Endodermal cell (in vitro differentiated cells): ENCODE measurements at regions not wholly inside any gene's neighbourhood (a gene's known extent, or its start where the extent isn't known, plus 50 kb on each side); places are given as distances from the start of the nearest gene placed in this dataset.

ENCODE experiments used
- DNase-seq: peaks from one replicate; pipeline ENCODE4 v3.0.0-alpha.2; 2017
- H3K27ac ChIP-seq: 2 replicates; pipeline ENCODE4 v1.5.1; 2013; ENCODE audit warnings: mild to moderate bottlenecking, low read depth, low read length, moderate library complexity
- H3K27me3 ChIP-seq: 2 replicates; pipeline ENCODE4 v1.6.1; 2013; ENCODE audit warnings: mild to moderate bottlenecking, low read length, moderate library complexity; ENCODE audit not compliant: insufficient read depth, control insufficient read depth, poor library complexity, severe bottlenecking
- H3K36me3 ChIP-seq: 2 replicates; pipeline ENCODE4 v1.7.0; 2013; ENCODE audit warnings: mild to moderate bottlenecking, low read length, moderate library complexity; ENCODE audit not compliant: control insufficient read depth, insufficient read depth
- H3K4me1 ChIP-seq: one replicate; pipeline ENCODE4 v1.7.0; 2013; ENCODE audit warnings: low read length; ENCODE audit not compliant: control insufficient read depth, insufficient read depth
- H3K4me3 ChIP-seq: 2 replicates; pipeline ENCODE4 v1.5.1; 2013; ENCODE audit warnings: mild to moderate bottlenecking, low read length, moderate library complexity
- H3K9ac ChIP-seq: 2 replicates; pipeline ENCODE4 v1.6.1; 2013; ENCODE audit warnings: mild to moderate bottlenecking, low read length, moderate library complexity; ENCODE audit not compliant: poor library complexity, severe bottlenecking; ENCODE audit errors: extremely low read depth
- H3K9me3 ChIP-seq: 2 replicates; pipeline ENCODE4 v1.6.1; 2013; ENCODE audit warnings: mild to moderate bottlenecking, low read length, moderate library complexity; ENCODE audit not compliant: control insufficient read depth
- H3K27ac Mint-ChIP-seq: 2 replicates; pipeline ENCODE4 v1.8.0; 2020; ENCODE audit warnings: mixed read lengths
- H3K27me3 Mint-ChIP-seq: 2 replicates; pipeline ENCODE4 v1.8.0; 2021; ENCODE audit warnings: mild to moderate bottlenecking, mixed read lengths; ENCODE audit not compliant: insufficient read depth
- H3K36me3 Mint-ChIP-seq: 2 replicates; pipeline ENCODE4 v1.8.0; 2020; ENCODE audit warnings: low read depth, mixed read lengths
- H3K4me1 Mint-ChIP-seq: 2 replicates; pipeline ENCODE4 v1.8.0; 2020; ENCODE audit warnings: mixed read lengths
- H3K4me3 Mint-ChIP-seq: 2 replicates; pipeline ENCODE4 v1.8.0; 2020; ENCODE audit warnings: mild to moderate bottlenecking, moderate library complexity, mixed read lengths
- H3K9me3 Mint-ChIP-seq: 2 replicates; pipeline ENCODE4 v1.8.0; 2020; ENCODE audit warnings: mild to moderate bottlenecking, mixed read lengths
- CTCF ChIP-seq: fragments of 200-600 bp; sonication (generic); conservative IDR thresholded peaks from 2 replicates; pipeline ENCODE4 v1.5.0; 2021; ENCODE audit warnings: antibody characterized with exemption, mild to moderate bottlenecking
- WGBS, 2 experiments: methylation state at CpG; one replicate each; pipeline versions ENCODE4 v1.1.5 to v1.1.7; 2013; ENCODE audit warnings: missing lambda C conversion rate in 2 of 2, mixed read lengths in 1 of 2; ENCODE audit not compliant: insufficient coverage in 1 of 2, insufficient read length in 1 of 2; 5-methylcytosine and 5-hydroxymethylcytosine counted together

GRCh38 chr13:63514886-63515285, 2099.2 kb upstream of the PCDH20 start:
- Mint-ChIP-seq H3K27ac (no peak overlapping the region), H3K4me1 (peaks cover 15% of the 10 kb centered on the region), H3K36me3 (no peaks in the 10 kb centered on the region), H3K9me3 (peaks cover 7% of the 10 kb centered on the region), H3K27me3 (no peaks in the 10 kb centered on the region), H3K4me3 (no peak overlapping the region)
- Histone ChIP-seq H3K27me3 (no peaks in the 10 kb centered on the region), H3K27ac (no peak overlapping the region), H3K9me3 (peaks cover 7% of the 10 kb centered on the region), H3K36me3 (no peaks in the 10 kb centered on the region), H3K4me1 (no peaks in the 10 kb centered on the region), H3K9ac (no peak overlapping the region), H3K4me3 (no peak overlapping the region)
- no peak for TF ChIP-seq CTCF
- DNase-seq = no peak
- 59% methylated on average over 2 of the region's 2 CpGs; no CpG with 5 or more reads in 1 of the 2 experiments for WGBS, 2 experiments

- H3K27me3 ChIP-seq = no peaks in the 10 kb centered on the region
- Mint-ChIP-seq H3K27me3 (no peaks in the 10 kb centered on the region), H3K36me3 (no peaks in the 10 kb centered on the region), H3K27ac (no peak overlapping the region), H3K9me3 (no peaks in the 10 kb centered on the region), H3K4me1 (peaks cover 15% of the 10 kb centered on the region), H3K4me3 (no peak overlapping the region)
- no peaks in the 10 kb centered on the region for H3K4me1 ChIP-seq
- TF ChIP-seq CTCF = no peak
- DNase-seq = no peak
- WGBS, 2 experiments = 93 to 100% methylated on average over 1 to 8 of the region's 8 CpGs
- no peaks in the 10 kb centered on the region for H3K36me3 ChIP-seq
- H3K4me3 ChIP-seq = no peak overlapping the region
- H3K9me3 ChIP-seq = no peaks in the 10 kb centered on the region
- H3K27ac ChIP-seq = no peak overlapping the region
- H3K9ac ChIP-seq = no peak overlapping the region
Measured at GRCh38 chr13:63512095-63512494, 2096.4 kb upstream of the PCDH20 start.

GRCh38 chr13:63501702-63502101, 2086.1 kb upstream of the PCDH20 start:
- H3K4me3 ChIP-seq = no peak overlapping the region
- H3K27ac ChIP-seq = no peak overlapping the region
- no peaks in the 10 kb centered on the region for H3K36me3 ChIP-seq
- H3K9me3 ChIP-seq = no peaks in the 10 kb centered on the region
- H3K27me3 Mint-ChIP-seq = no peaks in the 10 kb centered on the region
- H3K27me3 ChIP-seq = no peaks in the 10 kb centered on the region
- H3K36me3 Mint-ChIP-seq = no peaks in the 10 kb centered on the region
- peaks cover 1% of the 10 kb centered on the region for H3K9me3 Mint-ChIP-seq
- H3K4me1 Mint-ChIP-seq = no peaks in the 10 kb centered on the region
- no peak overlapping the region for H3K4me3 Mint-ChIP-seq
- H3K4me1 ChIP-seq = no peaks in the 10 kb centered on the region
- 79% methylated on average over 1 of the region's 1 CpG; no CpG with 5 or more reads in 1 of the 2 experiments for WGBS, 2 experiments
- TF ChIP-seq CTCF = no peak
- DNase-seq = no peak
- H3K9ac ChIP-seq = no peak overlapping the region
- no peak overlapping the region for H3K27ac Mint-ChIP-seq
